NCI-H187 treated with DMSO at 0.1 percent for 48 hours (cell line): ENCODE measurements at regions not wholly inside any gene's neighbourhood (a gene's known extent, or its start where the extent isn't known, plus 50 kb on each side); places are given as distances from the start of the nearest gene placed in this dataset.

Experiments
- DNase-seq: peaks from one replicate; lab custom pipeline; 2025; lab: John Stamatoyannopoulos, UW

GRCh38 chr5:68582284-68582683 lies 366.7 kb downstream of the PIK3R1 start:
- DNase-seq, result no peak

- no peak for DNase-seq
Measured at GRCh38 chr5:68587171-68587570, 371.6 kb downstream of the PIK3R1 start.

- no peak for DNase-seq
Measured at GRCh38 chr5:68591850-68592249, 376.3 kb downstream of the PIK3R1 start.

GRCh38 chr5:68592351-68592750 lies 376.8 kb downstream of the PIK3R1 start:
- DNase-seq, result no peak

- no peak for DNase-seq
Measured at GRCh38 chr5:68593211-68593671, 377.7 kb downstream of the PIK3R1 start.

- no peak for DNase-seq
Measured at GRCh38 chr5:68612972-68613371, 397.4 kb downstream of the PIK3R1 start.

- DNase-seq, result no peak
Measured at GRCh38 chr5:68618501-68618900, 402.9 kb downstream of the PIK3R1 start.

- no peak for DNase-seq
Measured at GRCh38 chr5:68627001-68627400, 411.4 kb downstream of the PIK3R1 start.

GRCh38 chr5:68628082-68628814 lies 412.7 kb downstream of the PIK3R1 start:
- DNase-seq, result no peak

GRCh38 chr5:68630354-68630753 lies 414.8 kb downstream of the PIK3R1 start:
- no peak for DNase-seq

GRCh38 chr5:68631884-68632283 lies 416.3 kb downstream of the PIK3R1 start:
- no peak for DNase-seq

- DNase-seq, result no peak
Measured at GRCh38 chr5:68641211-68641610, 425.7 kb downstream of the PIK3R1 start.

GRCh38 chr5:68643064-68643463 lies 427.5 kb downstream of the PIK3R1 start:
- DNase-seq, result no peak

- DNase-seq, result no peak
Measured at GRCh38 chr5:68644971-68645370, 429.4 kb downstream of the PIK3R1 start.

GRCh38 chr5:68646144-68646543 lies 430.6 kb downstream of the PIK3R1 start:
- no peak for DNase-seq

- no peak for DNase-seq
Measured at GRCh38 chr5:68647743-68648142, 432.2 kb downstream of the PIK3R1 start.

GRCh38 chr5:68648944-68649857 lies 433.6 kb downstream of the PIK3R1 start:
- DNase-seq, result no peak

GRCh38 chr5:68652534-68652965 lies 437.0 kb downstream of the PIK3R1 start:
- no peak for DNase-seq

- no peak for DNase-seq
Measured at GRCh38 chr5:68653471-68653870, 437.9 kb downstream of the PIK3R1 start.

GRCh38 chr5:68657055-68657961 lies 436.5 kb upstream of the SLC30A5 start:
- no peak for DNase-seq

GRCh38 chr5:68658810-68659372 lies 434.9 kb upstream of the SLC30A5 start:
- DNase-seq, result no peak

- DNase-seq, result no peak
Measured at GRCh38 chr5:68659881-68660280, 433.9 kb upstream of the SLC30A5 start.
